A673 (cell line): ENCODE measurements at regions not wholly inside any gene's neighbourhood (a gene's known extent, or its start where the extent isn't known, plus 50 kb on each side); places are given as distances from the start of the nearest gene placed in this dataset.

Experiments used
- BruUV-seq: library from RNA; stranded (reverse); fragments of 400-500 nt; replicated peaks from 2 replicates; lab custom pipeline; 2021; lab: Mats Ljungman, UMichigan
- CTCF ChIA-PET: fragments of 300-600 bp; sonication (Branson Sonifier 250); formaldehyde crosslinking; loops from one replicate; lab custom pipeline; 2022; ENCODE audit warnings: antibody characterized with exemption; lab: Charles Lee
- POLR2A ChIA-PET: fragments of 300-600 bp; sonication (Branson Sonifier 250); formaldehyde crosslinking; loops from one replicate; lab custom pipeline; 2022; ENCODE audit warnings: antibody characterized with exemption; ENCODE audit not compliant: low non-redundant PET; lab: Charles Lee
- DNase-seq: peaks from one replicate; pipeline ENCODE4 v3.0.0-alpha.2; 2015; ENCODE audit warnings: low spot score
- H3K27ac ChIP-seq: fragments of 200-600 bp; sonication (generic); 2 replicates; pipeline ENCODE4 v1.5.1; 2016; ENCODE audit warnings: mixed run types, low read depth, mild to moderate bottlenecking, mixed read lengths, antibody characterized with exemption, low read length; ENCODE audit not compliant: poor library complexity, severe bottlenecking
- H3K27me3 ChIP-seq: fragments of 200-600 bp; sonication (generic); replicated peaks from 2 replicates; pipeline ENCODE4 v1.6.1; 2017; ENCODE audit warnings: mixed run types, low read depth, mild to moderate bottlenecking, mixed read lengths, antibody characterized with exemption, low read length; ENCODE audit not compliant: insufficient read depth, poor library complexity
- H3K36me3 ChIP-seq: fragments of 200-600 bp; sonication (generic); 2 replicates; pipeline ENCODE4 v1.6.1; 2016; ENCODE audit warnings: mixed run types, mild to moderate bottlenecking, mixed read lengths, antibody characterized with exemption, low read length; ENCODE audit not compliant: insufficient read depth, poor library complexity, severe bottlenecking
- H3K4me1 ChIP-seq: fragments of 200-600 bp; sonication (generic); 2 replicates; pipeline ENCODE4 v1.6.1; 2017; ENCODE audit warnings: mixed run types, mild to moderate bottlenecking, mixed read lengths, antibody characterized with exemption, low read length; ENCODE audit not compliant: insufficient read depth, poor library complexity, severe bottlenecking
- H3K4me3 ChIP-seq: fragments of 200-600 bp; sonication (generic); 2 replicates; pipeline ENCODE4 v1.5.1; 2016; ENCODE audit warnings: low read depth, mixed run types, mild to moderate bottlenecking, mixed read lengths, low read length; ENCODE audit not compliant: poor library complexity, severe bottlenecking
- H3K9me3 ChIP-seq: fragments of 200-600 bp; sonication (generic); 2 replicates; pipeline ENCODE4 v1.6.1; 2016; ENCODE audit warnings: mixed run types, low read depth, mild to moderate bottlenecking, mixed read lengths, antibody characterized with exemption, low read length; ENCODE audit not compliant: poor library complexity, severe bottlenecking
- EZH2 ChIP-seq: fragments of 200-600 bp; sonication (generic); IDR thresholded peaks from 2 replicates; pipeline ENCODE4 v1.6.1; 2017; ENCODE audit warnings: borderline replicate concordance, low read depth, mild to moderate bottlenecking, mixed read lengths, antibody characterized with exemption, low read length; ENCODE audit not compliant: poor library complexity, severe bottlenecking
- intact Hi-C: fragments of 100-400 bp; cut with micrococcal nuclease; formaldehyde crosslinking; loops from one replicate; pipeline ENCODE4 v1.10.0; 2022; ENCODE audit not compliant: unreplicated experiment
- TF ChIP-seq, protein P1 (sequence below): fragments of 300-800, 200-600 bp; sonication (generic); conservative IDR thresholded peaks from 2 replicates; pipeline ENCODE4 v1.5.1; 2017; ENCODE audit warnings: low read depth, mild to moderate bottlenecking, antibody characterized with exemption, low read length, moderate library complexity, mixed read lengths

DNA sequence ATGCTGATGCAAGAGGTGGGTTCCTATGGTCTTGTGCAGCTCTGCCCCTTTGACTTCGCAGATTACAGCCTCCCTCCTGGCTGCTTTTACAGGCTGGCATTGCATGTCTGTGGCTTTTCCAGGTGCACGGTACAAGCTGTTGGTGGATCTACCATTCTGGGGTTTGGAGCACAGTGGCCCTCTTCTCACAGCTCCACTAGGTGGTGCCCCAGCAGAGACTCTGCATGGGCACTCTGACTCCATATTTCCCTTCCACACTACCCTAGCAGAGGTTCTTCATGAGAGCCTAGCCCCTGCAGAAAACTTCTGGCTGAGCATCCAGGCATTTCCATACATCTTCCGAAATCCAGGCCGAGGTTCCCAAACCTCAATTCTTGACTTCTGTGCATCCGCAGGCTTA lies 989.0 kb downstream of the PLA2G4A start:
- no peaks in the 10 kb centered on the region for H3K27me3 ChIP-seq
- ChIA-PET CTCF (no interaction called here), POLR2A (no interaction called here)
- intact Hi-C loops, result no loop called here
- H3K27ac ChIP-seq, result no peak overlapping the region
- TF ChIP-seq, protein P1, sequence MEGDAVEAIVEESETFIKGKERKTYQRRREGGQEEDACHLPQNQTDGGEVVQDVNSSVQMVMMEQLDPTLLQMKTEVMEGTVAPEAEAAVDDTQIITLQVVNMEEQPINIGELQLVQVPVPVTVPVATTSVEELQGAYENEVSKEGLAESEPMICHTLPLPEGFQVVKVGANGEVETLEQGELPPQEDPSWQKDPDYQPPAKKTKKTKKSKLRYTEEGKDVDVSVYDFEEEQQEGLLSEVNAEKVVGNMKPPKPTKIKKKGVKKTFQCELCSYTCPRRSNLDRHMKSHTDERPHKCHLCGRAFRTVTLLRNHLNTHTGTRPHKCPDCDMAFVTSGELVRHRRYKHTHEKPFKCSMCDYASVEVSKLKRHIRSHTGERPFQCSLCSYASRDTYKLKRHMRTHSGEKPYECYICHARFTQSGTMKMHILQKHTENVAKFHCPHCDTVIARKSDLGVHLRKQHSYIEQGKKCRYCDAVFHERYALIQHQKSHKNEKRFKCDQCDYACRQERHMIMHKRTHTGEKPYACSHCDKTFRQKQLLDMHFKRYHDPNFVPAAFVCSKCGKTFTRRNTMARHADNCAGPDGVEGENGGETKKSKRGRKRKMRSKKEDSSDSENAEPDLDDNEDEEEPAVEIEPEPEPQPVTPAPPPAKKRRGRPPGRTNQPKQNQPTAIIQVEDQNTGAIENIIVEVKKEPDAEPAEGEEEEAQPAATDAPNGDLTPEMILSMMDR, result 0 out of 2 replicates have a peak, but pooled peaks have one; percentile 13
- no peak for TF ChIP-seq EZH2
- no peak overlapping the region for H3K4me3 ChIP-seq
- H3K9me3 ChIP-seq, result peaks cover 6% of the 10 kb centered on the region
- H3K36me3 ChIP-seq, result no peaks in the 10 kb centered on the region
- no peak for DNase-seq
- no TSS peak for BruUV-seq
- H3K4me1 ChIP-seq, result no peaks in the 10 kb centered on the region

DNA sequence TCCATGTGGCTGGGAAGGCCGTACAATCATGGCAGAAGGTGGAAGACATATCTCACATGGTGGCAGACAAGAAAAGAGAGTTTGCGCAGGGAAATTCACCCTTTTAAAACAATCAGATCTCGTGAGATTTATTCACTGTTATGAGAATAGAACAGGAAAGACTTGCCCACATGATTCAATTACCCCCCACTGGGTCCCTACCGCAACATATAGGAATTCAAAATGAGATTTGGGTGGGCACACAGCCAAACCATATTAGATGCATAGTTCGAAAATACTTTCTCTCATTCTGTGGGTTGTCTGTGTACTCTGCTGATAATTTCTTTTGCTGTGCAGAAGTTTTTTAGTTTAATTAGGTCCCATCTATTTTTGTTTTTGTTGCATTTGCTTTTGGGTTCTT lies 990.3 kb downstream of the PLA2G4A start:
- no TSS peak for BruUV-seq
- Histone ChIP-seq H3K4me1 (no peaks in the 10 kb centered on the region), H3K9me3 (peaks cover 8% of the 10 kb centered on the region), H3K36me3 (no peaks in the 10 kb centered on the region), H3K4me3 (no peak overlapping the region), H3K27me3 (no peaks in the 10 kb centered on the region), H3K27ac (no peak overlapping the region)
- no peak for TF ChIP-seq EZH2
- TF ChIP-seq, protein P1, result no peak
- peak; percentile 75 for DNase-seq
- ChIA-PET POLR2A (no interaction called here), CTCF (no interaction called here)
- intact Hi-C loops, result no loop called here

DNA sequence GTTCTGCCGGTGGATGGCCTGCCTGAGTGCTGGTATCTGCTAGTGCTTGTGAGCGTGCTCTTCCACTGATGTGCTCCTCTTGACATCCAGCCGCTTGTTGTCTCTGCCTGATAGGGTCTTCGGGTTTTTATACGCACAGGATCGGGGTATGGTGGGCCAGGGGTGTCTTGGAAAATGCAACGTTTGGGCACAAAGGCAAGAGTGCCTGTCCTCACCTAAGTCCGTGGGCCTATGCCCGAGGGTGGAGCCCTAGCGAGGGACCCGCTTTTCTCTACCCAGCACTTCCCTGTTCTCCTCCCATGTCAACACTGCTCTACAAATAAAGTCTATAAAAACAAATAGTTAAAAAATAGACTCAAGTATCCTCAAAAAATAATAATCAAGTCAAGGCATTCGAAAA lies 1007.8 kb downstream of the PLA2G4A start:
- Histone ChIP-seq H3K9me3 (no peaks in the 10 kb centered on the region), H3K27ac (no peak overlapping the region), H3K27me3 (no peaks in the 10 kb centered on the region), H3K4me3 (no peak overlapping the region), H3K4me1 (no peaks in the 10 kb centered on the region), H3K36me3 (no peaks in the 10 kb centered on the region)
- CTCF ChIA-PET, result interaction anchor here (0.6 kb wide), 1 partner anchor 45 kb away, joined by 6 read pairs; no protein-coding TSS in a partner anchor
- intact Hi-C loops, result no loop called here
- no TSS peak for BruUV-seq
- no peak for DNase-seq
- POLR2A ChIA-PET, result no interaction called here
- TF ChIP-seq EZH2, result no peak
- TF ChIP-seq, protein P1, result no peak
